Astrocyte of the spinal cord (primary cell): ENCODE measurements at regions not wholly inside any gene's neighbourhood (a gene's known extent, or its start where the extent isn't known, plus 50 kb on each side); places are given as distances from the start of the nearest gene placed in this dataset.

Experiments
- DNase-seq: peaks from one replicate; pipeline ENCODE4 v3.0.0; 2011; ENCODE audit warnings: low read depth, low spot score
- H3K4me3 ChIP-seq: 2 replicates; pipeline ENCODE4 v1.5.1; 2011; ENCODE audit warnings: low read depth, mild to moderate bottlenecking, low read length, moderate library complexity
- CTCF ChIP-seq: IDR thresholded peaks from 2 replicates; pipeline ENCODE4 v1.5.1; 2012; ENCODE audit warnings: low read depth, mild to moderate bottlenecking, low read length, inconsistent platforms
- in situ Hi-C: cut with HindIII; loops from 2 replicates; pipeline ENCODE4 v1.10.0; 2017; ENCODE audit warnings: low sequenced_read_pairs

GRCh38 chr3:981156-981555 lies 111.7 kb upstream of the CNTN6 start:
- no peak for DNase-seq
- in situ Hi-C loops = no loop called here
- no peak overlapping the region for H3K4me3 ChIP-seq
- TF ChIP-seq CTCF = no peak

GRCh38 chr3:988785-989184 lies 104.0 kb upstream of the CNTN6 start:
- in situ Hi-C loops = no loop called here
- H3K4me3 ChIP-seq = no peak overlapping the region
- DNase-seq = no peak
- TF ChIP-seq CTCF = no peak

- in situ Hi-C loops = no loop called here
- no peak for DNase-seq
- H3K4me3 ChIP-seq = no peak overlapping the region
- TF ChIP-seq CTCF = no peak
Measured at GRCh38 chr3:992871-993270, 100.0 kb upstream of the CNTN6 start.

GRCh38 chr3:1002010-1002409 lies 90.8 kb upstream of the CNTN6 start:
- TF ChIP-seq CTCF = no peak
- DNase-seq = no peak
- in situ Hi-C loops = no loop called here
- no peak overlapping the region for H3K4me3 ChIP-seq

- peak; percentile 80 for DNase-seq
- no peak overlapping the region for H3K4me3 ChIP-seq
- in situ Hi-C loops = no loop called here
- TF ChIP-seq CTCF = no peak
Measured at GRCh38 chr3:1007866-1008265, 85.0 kb upstream of the CNTN6 start.

GRCh38 chr3:1010228-1010627 lies 82.6 kb upstream of the CNTN6 start:
- TF ChIP-seq CTCF = no peak
- in situ Hi-C loops = no loop called here
- no peak overlapping the region for H3K4me3 ChIP-seq
- no peak for DNase-seq

- DNase-seq = no peak
- no peak overlapping the region for H3K4me3 ChIP-seq
- TF ChIP-seq CTCF = no peak
- in situ Hi-C loops = no loop called here
Measured at GRCh38 chr3:1015826-1016225, 77.0 kb upstream of the CNTN6 start.
